ENCODE measurements at regions not wholly inside any gene's neighbourhood (a gene's known extent, or its start where the extent isn't known, plus 50 kb on each side); places are given as distances from the start of the nearest gene placed in this dataset.
A peak's percentile ranks its signal among the peaks of the same experiment; 100 is the strongest.
"Not testable (repeated sequence)": the region's sequence is repeated elsewhere in the genome, so short reads cannot be mapped to it uniquely, and the experiment has no call there.

DNA sequence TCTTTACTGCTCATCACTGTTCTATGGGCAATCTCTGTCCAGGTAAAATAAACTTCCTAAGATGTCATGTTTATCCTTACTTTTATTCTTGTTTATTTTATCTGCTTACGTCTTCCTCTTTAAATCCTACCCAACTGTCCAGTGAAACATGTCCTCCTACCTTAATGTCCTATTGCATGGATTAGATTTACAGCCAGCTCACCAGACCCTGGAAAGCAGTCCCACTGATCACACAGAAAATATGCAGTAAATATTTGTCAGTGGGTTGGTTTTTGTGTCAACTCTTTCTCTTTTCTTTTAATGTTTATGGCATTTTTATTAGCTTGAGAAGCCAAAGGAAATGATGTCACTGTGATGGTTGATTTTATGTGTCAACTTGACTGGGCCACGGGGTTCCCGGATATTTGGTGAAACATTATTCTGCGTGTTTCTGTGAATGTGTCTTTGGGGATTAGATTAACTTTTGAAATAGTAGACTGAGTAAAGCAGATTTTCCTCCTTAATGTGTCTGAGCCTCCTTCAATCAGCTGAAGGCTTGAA, 258.3 kb downstream of the SRGAP2C start:
- no peak overlapping the region for H3K27ac Mint-ChIP-seq (ENCODE audit: unreplicated experiment)
- peaks cover 1% of the 10 kb centered on the region for H3K27me3 Mint-ChIP-seq (ENCODE audit: unreplicated experiment)
- DNase-seq = no peak
- no peak overlapping the region for H3K4me3 Mint-ChIP-seq (ENCODE audit: unreplicated experiment)
- H3K4me1 Mint-ChIP-seq (ENCODE audit: low read depth, unreplicated experiment) = no peaks in the 10 kb centered on the region
- no peak for TF ChIP-seq CTCF (IDR thresholded peaks at IDR 0.05; ENCODE audit: partially characterized antibody, unreplicated experiment)
- no peaks in the 10 kb centered on the region for H3K36me3 Mint-ChIP-seq (ENCODE audit: unreplicated experiment)
- H3K9me3 Mint-ChIP-seq (ENCODE audit: unreplicated experiment) = no peaks in the 10 kb centered on the region

- DNase-seq = no peak
- no peak overlapping the region for H3K27ac Mint-ChIP-seq (ENCODE audit: unreplicated experiment)
- no peaks in the 10 kb centered on the region for H3K4me1 Mint-ChIP-seq (ENCODE audit: low read depth, unreplicated experiment)
- H3K36me3 Mint-ChIP-seq (ENCODE audit: unreplicated experiment) = no peaks in the 10 kb centered on the region
- peaks cover 1% of the 10 kb centered on the region for H3K27me3 Mint-ChIP-seq (ENCODE audit: unreplicated experiment)
- H3K4me3 Mint-ChIP-seq (ENCODE audit: unreplicated experiment) = no peak overlapping the region
- TF ChIP-seq CTCF (IDR thresholded peaks at IDR 0.05; ENCODE audit: partially characterized antibody, unreplicated experiment) = no peak
- no peaks in the 10 kb centered on the region for H3K9me3 Mint-ChIP-seq (ENCODE audit: unreplicated experiment)
Observed at GRCh38 chr1:121444096-121444495, 259.3 kb downstream of the SRGAP2C start.

DNA sequence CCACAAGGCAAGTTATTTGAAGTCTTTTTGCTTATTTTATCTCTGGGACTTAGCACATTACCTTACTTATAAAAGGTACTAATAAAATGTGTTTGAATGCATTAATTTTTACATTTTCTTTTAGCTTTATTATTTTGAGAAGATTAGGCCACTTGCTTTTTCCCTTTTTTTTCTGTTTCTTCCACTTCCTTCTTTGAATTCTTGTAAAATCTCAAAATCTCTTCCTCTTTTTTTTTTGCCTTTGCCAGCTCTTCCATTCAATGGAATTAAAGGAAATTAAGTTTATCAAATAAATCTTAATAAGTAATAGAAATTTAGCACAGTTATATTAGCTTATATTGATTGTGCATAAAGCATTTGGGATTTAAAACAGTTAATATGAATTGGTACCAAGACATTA, 260.9 kb downstream of the SRGAP2C start:
- TF ChIP-seq CTCF (IDR thresholded peaks at IDR 0.05; ENCODE audit: partially characterized antibody, unreplicated experiment) = no peak
- Mint-ChIP-seq H3K4me1 (ENCODE audit: low read depth, unreplicated experiment) (no peaks in the 10 kb centered on the region), H3K27me3 (ENCODE audit: unreplicated experiment) (no peaks in the 10 kb centered on the region), H3K36me3 (ENCODE audit: unreplicated experiment) (no peaks in the 10 kb centered on the region), H3K4me3 (ENCODE audit: unreplicated experiment) (no peak overlapping the region), H3K9me3 (ENCODE audit: unreplicated experiment) (no peaks in the 10 kb centered on the region), H3K27ac (ENCODE audit: unreplicated experiment) (no peak overlapping the region)
- no peak for DNase-seq

- not testable (repeated sequence) for H3K36me3 Mint-ChIP-seq (ENCODE audit: unreplicated experiment); H3K4me3 Mint-ChIP-seq (ENCODE audit: unreplicated experiment); H3K9me3 Mint-ChIP-seq (ENCODE audit: unreplicated experiment); H3K4me1 Mint-ChIP-seq (ENCODE audit: low read depth, unreplicated experiment); DNase-seq; H3K27ac Mint-ChIP-seq (ENCODE audit: unreplicated experiment); H3K27me3 Mint-ChIP-seq (ENCODE audit: unreplicated experiment)
- peak; percentile 78 for TF ChIP-seq CTCF (IDR thresholded peaks at IDR 0.05; ENCODE audit: partially characterized antibody, unreplicated experiment)
Observed at GRCh38 chr1:121447280-121447923, 262.6 kb downstream of the SRGAP2C start.

- not testable (repeated sequence) for H3K4me1 Mint-ChIP-seq (ENCODE audit: low read depth, unreplicated experiment); DNase-seq; H3K4me3 Mint-ChIP-seq (ENCODE audit: unreplicated experiment); H3K36me3 Mint-ChIP-seq (ENCODE audit: unreplicated experiment); H3K9me3 Mint-ChIP-seq (ENCODE audit: unreplicated experiment); H3K27ac Mint-ChIP-seq (ENCODE audit: unreplicated experiment); H3K27me3 Mint-ChIP-seq (ENCODE audit: unreplicated experiment)
Observed at GRCh38 chr1:121448064-121448463, 263.3 kb downstream of the SRGAP2C start.
